DMS79 treated with DMSO at 0.1 percent for 48 hours (cell line): ENCODE measurements at regions not wholly inside any gene's neighbourhood (a gene's known extent, or its start where the extent isn't known, plus 50 kb on each side); places are given as distances from the start of the nearest gene placed in this dataset.

ENCODE experiments used
- DNase-seq: peaks from one replicate; lab custom pipeline; 2025; lab: John Stamatoyannopoulos, UW

DNA sequence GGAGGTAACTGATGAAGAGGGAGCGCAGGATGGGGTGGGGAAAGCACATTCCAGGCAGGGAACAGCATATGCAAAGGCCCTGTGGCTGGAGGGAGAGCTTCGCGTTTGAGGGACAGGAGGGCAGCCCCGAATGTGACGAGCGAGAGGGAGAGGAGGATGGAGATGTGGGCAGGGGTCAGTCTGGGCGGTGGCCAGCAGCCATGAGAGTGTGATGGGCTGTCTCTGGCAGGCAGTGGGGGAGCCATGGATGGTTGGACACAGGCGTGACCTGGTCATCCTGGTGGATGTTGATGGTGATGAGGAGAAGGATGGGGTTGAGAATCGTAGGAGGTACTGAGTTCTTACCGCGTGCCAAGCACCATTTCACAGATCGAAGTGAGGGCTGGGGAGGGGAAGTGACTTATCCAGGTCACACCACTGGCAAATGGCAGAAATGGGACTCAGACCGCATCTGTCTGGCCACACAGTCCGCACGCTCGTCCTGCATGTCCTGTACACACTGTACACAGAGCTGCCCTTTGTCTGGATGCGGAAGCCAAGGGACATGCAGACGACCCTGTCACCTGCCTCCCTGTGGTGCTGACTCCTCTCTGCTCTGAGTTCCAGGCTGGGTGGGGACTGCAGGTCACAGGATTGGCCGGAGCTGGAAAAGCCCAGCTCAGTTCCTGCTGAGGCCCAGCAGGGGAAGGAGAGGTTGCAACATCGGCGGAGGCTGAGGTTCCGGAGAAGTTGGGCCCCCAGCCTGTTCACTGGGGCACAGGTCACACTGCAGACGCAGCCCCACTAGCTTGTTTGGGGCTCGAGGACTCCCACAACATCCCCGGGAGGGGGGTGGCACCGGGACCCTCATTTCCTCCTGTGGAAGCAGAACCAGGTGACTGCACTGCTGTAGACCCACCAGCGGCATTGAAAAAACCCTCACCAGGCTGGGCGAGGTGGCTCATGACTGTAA is 165.6 kb upstream of the IER5L start:
- DNase-seq: no peak

DNA sequence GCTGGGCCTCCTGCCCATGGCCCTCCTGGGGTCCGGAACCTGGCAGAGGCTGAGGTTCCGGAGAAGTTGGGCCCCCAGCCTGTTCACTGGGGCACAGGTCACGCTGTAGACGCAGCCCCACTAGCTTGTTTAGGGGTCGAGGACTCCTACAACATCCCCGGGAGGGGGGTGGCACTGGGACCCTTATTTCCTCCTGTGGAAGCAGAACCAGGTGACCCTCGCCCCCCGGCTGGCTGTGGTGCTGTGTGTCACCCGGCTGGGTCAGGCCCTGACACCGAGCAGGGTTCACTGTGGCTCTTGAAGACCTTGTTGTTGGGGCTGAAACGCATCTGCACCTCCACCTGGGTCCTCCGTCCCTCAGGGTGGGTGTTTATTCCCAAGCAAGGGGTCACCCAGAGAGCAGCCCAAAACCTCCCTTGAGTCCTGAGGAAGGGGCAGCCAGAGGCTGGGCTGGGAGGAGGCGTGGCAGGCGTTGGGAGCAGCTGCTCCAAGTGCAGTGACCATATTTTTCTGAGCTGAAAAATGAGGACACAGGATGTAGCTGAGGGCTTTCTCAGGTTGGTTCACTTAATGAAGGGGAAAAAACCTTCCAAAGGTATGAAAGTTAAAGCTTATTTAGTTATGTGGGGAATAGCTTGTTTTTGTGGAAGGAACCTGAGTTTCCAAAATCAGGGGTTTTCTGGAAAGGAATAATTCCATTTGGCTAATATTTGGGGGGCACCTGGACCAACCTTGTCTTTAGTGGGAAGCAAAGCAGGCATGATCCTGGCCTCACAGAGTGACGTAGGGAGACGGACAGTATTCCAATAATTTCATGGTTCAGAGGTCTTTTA is 164.7 kb upstream of the IER5L start:
- DNase-seq: no peak

- no peak for DNase-seq
Observed at GRCh38 chr9:129341987-129342348, 163.9 kb upstream of the IER5L start.

DNA sequence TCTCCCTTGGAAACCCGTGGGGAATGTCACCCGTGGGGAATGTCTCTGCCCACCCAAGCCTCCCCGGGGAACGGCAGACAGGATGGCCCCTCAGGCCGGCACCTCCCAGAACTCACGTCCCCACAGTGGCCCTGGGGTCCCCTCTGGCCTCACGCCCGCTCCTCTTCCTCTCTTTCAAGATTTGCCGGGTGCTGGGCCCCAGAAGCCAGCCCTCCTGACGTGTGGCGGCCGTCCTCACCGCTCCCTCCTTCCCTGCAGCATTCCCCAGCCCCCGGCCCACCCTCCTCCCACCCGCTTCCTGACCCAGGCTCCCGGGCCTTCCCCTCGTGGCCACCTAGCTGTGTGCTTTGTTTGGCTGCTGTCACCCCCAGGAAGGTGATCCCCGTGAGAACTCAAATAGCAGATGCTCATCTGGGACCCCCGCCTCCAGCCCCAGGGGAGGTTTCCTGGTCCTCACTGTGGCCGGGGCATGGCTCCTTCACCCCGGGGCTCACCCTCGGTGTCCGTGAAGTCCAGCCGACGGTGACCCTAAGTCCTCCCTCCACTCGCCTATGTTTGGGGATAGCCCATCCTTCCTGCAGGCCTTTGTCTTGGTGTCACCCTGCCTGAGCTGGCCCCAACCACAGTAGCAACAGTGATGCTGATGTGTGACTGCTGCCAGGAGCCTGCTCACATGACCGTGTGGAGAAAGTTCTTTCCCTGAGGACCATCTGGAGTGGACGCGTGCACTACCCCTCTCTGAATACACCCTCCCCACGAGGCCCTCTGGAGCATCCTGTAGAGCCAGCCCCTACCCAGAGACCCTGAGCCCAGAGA is 163.3 kb upstream of the IER5L start:
- no peak for DNase-seq

DNA sequence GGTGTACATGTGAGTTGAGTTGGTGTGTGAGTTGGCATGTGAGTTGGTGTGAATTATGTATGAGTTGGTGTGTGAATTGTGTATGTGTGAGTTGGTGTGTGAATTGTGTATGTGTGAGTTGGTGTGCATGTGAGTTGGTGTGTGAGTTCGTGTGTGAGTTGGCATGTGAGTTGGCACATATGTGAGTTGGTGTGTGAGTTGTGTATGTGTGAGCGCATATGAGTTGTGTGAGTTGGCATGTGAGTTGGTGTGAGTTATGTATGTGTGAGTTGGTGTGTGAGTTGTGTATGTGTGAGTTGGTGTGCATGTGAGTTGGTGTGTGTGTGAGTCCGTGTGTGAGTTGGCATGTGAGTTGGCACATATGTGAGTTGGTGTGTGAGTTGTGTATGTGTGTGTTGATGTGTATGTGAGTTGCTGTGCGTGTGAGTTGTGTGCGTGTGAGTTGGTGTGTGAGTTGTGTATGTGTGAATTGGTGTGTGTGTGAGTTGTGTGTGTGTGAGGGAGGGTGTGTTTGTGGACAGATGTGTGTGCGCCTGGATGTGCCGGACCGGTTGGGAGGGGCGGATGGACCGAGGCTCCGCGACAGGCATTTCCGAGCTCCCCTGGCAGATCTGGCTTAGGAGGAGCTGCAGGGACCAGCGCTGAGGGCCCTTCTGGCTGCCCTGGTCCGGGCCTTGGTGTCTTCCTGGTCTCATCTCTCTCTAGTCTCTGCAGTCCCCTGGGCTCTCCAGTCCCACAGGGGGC is 162.5 kb upstream of the IER5L start:
- no peak for DNase-seq

DNA sequence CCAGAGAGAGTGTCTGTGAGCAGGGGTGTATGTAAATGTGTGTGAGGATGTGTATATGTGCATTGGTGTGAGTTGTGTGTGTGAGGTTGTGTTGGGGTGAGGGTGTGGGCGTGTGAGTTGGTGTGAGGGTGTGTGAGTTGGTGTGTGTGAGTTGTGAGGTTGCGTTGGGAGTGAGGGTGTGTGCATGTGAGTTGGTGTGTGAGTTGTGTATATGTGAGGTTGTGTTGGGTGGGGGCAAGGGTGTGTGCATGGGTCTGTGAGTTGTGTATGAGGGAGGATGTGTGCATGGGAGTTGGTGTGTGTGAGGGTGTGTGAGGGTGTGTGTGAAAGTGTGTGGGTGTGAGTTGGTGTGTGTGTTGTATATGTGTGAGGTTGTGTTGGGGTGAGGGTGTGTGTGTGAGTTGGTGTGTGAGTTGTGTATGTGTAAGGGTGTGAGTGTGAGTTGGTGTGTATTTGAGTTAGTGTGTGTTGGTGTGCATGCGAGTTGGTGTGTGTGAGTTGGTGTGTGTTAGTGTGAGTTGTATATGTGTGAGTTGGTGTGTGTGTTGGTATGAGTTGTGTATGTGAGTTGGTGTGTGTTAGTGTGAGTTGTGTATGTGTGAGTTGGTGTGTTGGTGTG is 161.6 kb upstream of the IER5L start:
- no peak for DNase-seq

DNA sequence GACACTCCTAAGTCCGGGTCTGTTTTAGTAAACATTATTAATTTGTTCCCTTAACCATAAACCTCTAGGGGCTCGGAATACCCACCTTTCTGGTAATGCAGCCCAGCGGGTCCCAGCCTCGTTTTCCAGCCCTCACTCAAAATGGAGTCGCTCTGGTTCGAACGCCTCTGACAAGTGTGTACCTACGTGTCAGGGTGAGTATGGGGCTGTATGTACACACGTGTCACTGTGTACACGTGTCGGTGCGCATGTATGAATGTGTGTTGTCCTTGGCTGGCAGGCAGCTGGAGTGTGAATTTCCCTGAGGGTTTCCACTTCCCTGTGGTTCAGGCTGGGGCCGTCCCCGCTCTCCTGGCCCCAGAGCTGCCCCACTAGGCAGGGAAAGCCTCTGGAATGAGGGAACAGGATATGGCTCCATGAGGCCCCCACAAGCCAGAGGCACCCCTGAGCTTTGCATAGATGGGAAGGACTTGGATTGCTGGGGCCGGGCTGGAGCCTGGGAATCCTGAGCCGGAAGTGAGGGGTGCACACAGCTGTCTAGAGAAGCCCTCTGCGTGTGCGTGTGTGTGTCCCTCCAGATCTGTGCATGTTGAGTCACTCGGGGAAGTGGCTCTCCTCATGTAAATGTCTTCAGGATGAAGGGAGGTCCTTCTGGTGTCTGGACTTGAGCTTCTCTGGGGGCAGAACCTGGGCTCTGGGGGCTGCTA is 160.8 kb upstream of the IER5L start:
- DNase-seq: no peak

- DNase-seq: no peak
Observed at GRCh38 chr9:129337336-129338140, 159.5 kb upstream of the IER5L start.

- DNase-seq: no peak
Observed at GRCh38 chr9:129336601-129337331, 158.7 kb upstream of the IER5L start.

- no peak for DNase-seq
Observed at GRCh38 chr9:129336130-129336528, 158.1 kb upstream of the IER5L start.

GRCh38 chr9:129335464-129336129 is 157.5 kb upstream of the IER5L start:
- no peak for DNase-seq

DNA sequence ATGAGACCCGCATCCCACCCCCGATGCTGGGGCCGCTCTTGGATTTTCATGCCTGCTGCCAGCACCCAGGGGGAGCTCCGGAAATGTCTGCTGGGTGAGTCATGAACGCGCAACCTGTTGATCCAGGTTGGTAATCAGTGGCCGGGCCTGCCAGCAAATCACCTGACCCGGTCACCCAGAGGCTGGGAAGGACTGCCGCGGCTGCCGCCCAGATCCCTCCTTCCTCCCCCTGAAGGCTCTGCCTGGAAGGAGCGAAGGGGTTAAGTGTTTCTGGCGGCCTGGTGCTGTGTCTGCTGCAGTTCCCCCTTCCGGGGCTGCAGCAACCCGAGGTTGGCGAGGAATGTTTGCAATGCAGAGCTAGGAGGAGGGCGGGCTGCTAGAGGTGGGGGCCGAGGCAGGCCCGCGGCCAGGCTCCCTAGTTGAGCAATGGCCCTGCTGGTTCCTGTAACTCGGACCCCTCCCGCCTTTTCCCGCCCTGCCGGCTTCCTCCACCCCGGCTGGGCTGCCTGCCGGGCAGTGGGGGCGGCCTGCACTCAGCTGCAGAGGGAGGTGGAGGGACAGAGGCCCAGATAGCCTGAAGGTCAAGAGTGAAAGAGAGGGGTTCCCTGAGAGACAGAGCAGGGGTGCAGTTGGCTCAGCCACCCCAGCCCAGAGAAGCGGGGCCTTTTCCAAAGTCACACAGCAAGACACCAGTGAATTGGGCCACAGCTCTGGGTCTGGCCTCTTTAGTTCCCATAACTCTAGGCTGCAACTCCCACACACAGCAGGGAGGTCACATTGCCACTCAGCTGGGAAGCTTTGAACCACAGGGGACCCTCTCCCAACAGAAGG is 156.3 kb upstream of the IER5L start:
- DNase-seq: peak; percentile 62

GRCh38 chr9:129333617-129334104 is 155.6 kb upstream of the IER5L start:
- no peak for DNase-seq

GRCh38 chr9:129332581-129332980 is 154.5 kb upstream of the IER5L start:
- no peak for DNase-seq

DNA sequence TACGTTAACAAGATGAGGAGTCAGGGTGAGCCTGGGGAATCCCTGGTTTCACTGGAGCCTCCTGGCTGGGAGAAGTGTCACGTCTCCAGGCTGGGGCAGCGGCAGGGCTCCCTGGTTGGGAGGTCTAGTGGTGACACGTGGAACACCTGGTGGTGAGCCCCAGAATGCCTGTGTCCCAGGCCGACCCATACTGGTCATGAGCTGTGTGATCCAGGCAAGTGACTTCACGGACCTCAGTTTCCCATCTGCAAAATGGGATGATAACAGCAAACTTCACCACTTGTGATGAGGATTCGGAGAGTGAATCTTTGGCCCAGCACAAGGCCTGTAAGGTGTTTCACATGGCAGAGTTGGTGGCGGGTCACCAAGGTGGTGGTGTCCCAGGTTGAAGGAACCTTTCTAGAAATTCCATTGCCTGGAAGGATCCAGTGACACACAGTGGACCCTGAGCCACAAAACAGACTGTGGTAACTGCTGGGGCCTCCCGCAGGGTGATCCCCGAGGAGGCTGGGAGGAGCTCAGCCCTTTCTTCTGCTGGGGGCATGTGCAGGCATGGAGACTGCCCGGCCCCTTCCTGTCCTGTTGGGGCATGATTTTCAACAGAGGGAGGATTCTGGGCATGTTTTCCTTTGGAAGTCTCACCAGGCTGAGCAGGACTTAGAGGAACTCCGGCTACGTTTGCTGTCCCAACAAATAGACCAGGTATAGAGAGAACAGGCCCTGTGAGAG is 153.9 kb upstream of the IER5L start:
- no peak for DNase-seq

- DNase-seq: no peak
Observed at GRCh38 chr9:129331493-129331765, 153.4 kb upstream of the IER5L start.
